ENCODE measurements at regions not wholly inside any gene's neighbourhood (a gene's known extent, or its start where the extent isn't known, plus 50 kb on each side); places are given as distances from the start of the nearest gene placed in this dataset.
A peak's percentile ranks its signal among the peaks of the same experiment; 100 is the strongest.

GRCh38 chr6:15044146-15044882 is 201.6 kb upstream of the JARID2 start:
- DNase-seq (no peak), ATAC-seq (no peak)
- intact Hi-C loops (cut with micrococcal nuclease), result no loop called here

GRCh38 chr6:15044948-15045347 is 200.9 kb upstream of the JARID2 start:
- DNase-seq (no peak), ATAC-seq (no peak)
- intact Hi-C loops (cut with micrococcal nuclease), result no loop called here

GRCh38 chr6:15046751-15047150 is 199.1 kb upstream of the JARID2 start:
- no peak for ATAC-seq
- no peak for DNase-seq
- intact Hi-C loops (cut with micrococcal nuclease), result no loop called here

- DNase-seq (no peak), ATAC-seq (no peak)
- intact Hi-C loops (cut with micrococcal nuclease), result no loop called here
These were observed 197.5 kb upstream of the JARID2 start for GRCh38 chr6:15048367-15048766.

GRCh38 chr6:15058200-15059061 is 187.4 kb upstream of the JARID2 start:
- DNase-seq (no peak), ATAC-seq (no peak)
- intact Hi-C loops (cut with micrococcal nuclease), result no loop called here

- ATAC-seq (peak; percentile 74), DNase-seq (peak; percentile 40)
- intact Hi-C loops (cut with micrococcal nuclease), result no loop called here
These were observed 184.7 kb upstream of the JARID2 start for GRCh38 chr6:15061180-15061641.

GRCh38 chr6:15061908-15062515 is 183.9 kb upstream of the JARID2 start:
- DNase-seq, result no peak
- no peak for ATAC-seq
- intact Hi-C loops (cut with micrococcal nuclease), result no loop called here

- intact Hi-C loops (cut with micrococcal nuclease), result no loop called here
- ATAC-seq, result peak; percentile 91
- DNase-seq, result no peak
These were observed 183.2 kb upstream of the JARID2 start for GRCh38 chr6:15062516-15063252.

GRCh38 chr6:15063253-15063853 is 182.5 kb upstream of the JARID2 start:
- DNase-seq (peak; percentile 45), ATAC-seq (peak; percentile 16)
- intact Hi-C loops (cut with micrococcal nuclease), result no loop called here

GRCh38 chr6:15065261-15065989 is 180.4 kb upstream of the JARID2 start:
- intact Hi-C loops (cut with micrococcal nuclease), result no loop called here
- ATAC-seq, result no peak
- no peak for DNase-seq

- intact Hi-C loops (cut with micrococcal nuclease), result no loop called here
- ATAC-seq (no peak), DNase-seq (no peak)
These were observed 179.6 kb upstream of the JARID2 start for GRCh38 chr6:15066089-15066758.

GRCh38 chr6:15073344-15073789 is 172.5 kb upstream of the JARID2 start:
- no peak for DNase-seq
- ATAC-seq, result no peak
- intact Hi-C loops (cut with micrococcal nuclease), result no loop called here

- DNase-seq, result no peak
- no peak for ATAC-seq
- intact Hi-C loops (cut with micrococcal nuclease), result no loop called here
These were observed 171.9 kb upstream of the JARID2 start for GRCh38 chr6:15073883-15074465.

- ATAC-seq, result no peak
- intact Hi-C loops (cut with micrococcal nuclease), result no loop called here
These were observed 171.1 kb upstream of the JARID2 start for GRCh38 chr6:15074806-15075205.

GRCh38 chr6:15076565-15076964 is 169.3 kb upstream of the JARID2 start:
- intact Hi-C loops (cut with micrococcal nuclease), result no loop called here
- DNase-seq, result no peak
- ATAC-seq, result peak; percentile 23

More at GRCh38 chr6:15074806-15075205, 171.1 kb upstream of the JARID2 start:
- DNase-seq, result no peak

- DNase-seq (no peak), ATAC-seq (no peak)
- intact Hi-C loops (cut with micrococcal nuclease), result no loop called here
These were observed 168.9 kb upstream of the JARID2 start for GRCh38 chr6:15077006-15077405.

GRCh38 chr6:15077961-15078360 is 167.9 kb upstream of the JARID2 start:
- intact Hi-C loops (cut with micrococcal nuclease), result no loop called here
- no peak for DNase-seq
- no peak for ATAC-seq
